ENCODE measurements at regions not wholly inside any gene's neighbourhood (a gene's known extent, or its start where the extent isn't known, plus 50 kb on each side); places are given as distances from the start of the nearest gene placed in this dataset.
A peak's percentile ranks its signal among the peaks of the same experiment; 100 is the strongest.

GRCh38 chr5:82349652-82350051 lies 71.5 kb upstream of the RPS23 start:
- TF ChIP-seq KDM1A (IDR thresholded peaks at IDR 0.05; ENCODE audit: borderline replicate concordance, low read length): no peak
- no peak for TF ChIP-seq RFX5 (IDR thresholded peaks at IDR 0.05; ENCODE audit: borderline replicate concordance, low read depth, low read length)
- TF ChIP-seq RAD21 (IDR thresholded peaks at IDR 0.05 in 1 of 2, conservative IDR thresholded peaks at IDR 0.05 in 1 of 2; ENCODE audit: low read depth in 2 of 2, low read length in 2 of 2): peak; percentile 59 to 75

Data from H1 (cell line).